Panc1 (cell line): ENCODE measurements at regions not wholly inside any gene's neighbourhood (a gene's known extent, or its start where the extent isn't known, plus 50 kb on each side); places are given as distances from the start of the nearest gene placed in this dataset.

ENCODE experiments used
- ATAC-seq: fragments of 200-7000 bp; cut with Tn5 transposase; 2 replicates; pipeline ENCODE4 v1.9.1; 2020; ENCODE audit warnings: mild to moderate bottlenecking, moderate library complexity
- BruUV-seq: library from RNA; stranded (reverse); fragments of 400-500 nt; replicated peaks from 2 replicates; lab custom pipeline; 2021; lab: Mats Ljungman, UMichigan
- CTCF ChIA-PET: fragments of 300-600 bp; sonication (Branson Sonifier 250); formaldehyde crosslinking; loops from one replicate; lab custom pipeline; 2022; ENCODE audit warnings: antibody characterized with exemption; lab: Charles Lee
- POLR2A ChIA-PET: fragments of 300-600 bp; sonication (Branson Sonifier 250); formaldehyde crosslinking; loops from one replicate; lab custom pipeline; 2022; ENCODE audit warnings: antibody characterized with exemption; lab: Charles Lee
- DNase-seq: peaks from one replicate; pipeline ENCODE4 v3.0.0-alpha.2; 2010; ENCODE audit warnings: low read depth, low spot score
- H3K27ac ChIP-seq: 2 replicates; pipeline ENCODE4 v1.5.1; 2011; ENCODE audit warnings: mild to moderate bottlenecking, low read length, inconsistent platforms
- H3K27me3 ChIP-seq: fragments of 200-500 bp; sonication (Bioruptor generic); 2 replicates; pipeline ENCODE4 v1.6.0; 2014; ENCODE audit warnings: low read length, inconsistent platforms; ENCODE audit not compliant: control insufficient read depth, insufficient read depth
- H3K36me3 ChIP-seq: fragments of 200-500 bp; sonication (Bioruptor generic); 2 replicates; pipeline ENCODE4 v1.5.1; 2014; ENCODE audit warnings: inconsistent platforms, mild to moderate bottlenecking, low read length, moderate library complexity; ENCODE audit not compliant: control insufficient read depth, insufficient read depth
- H3K4me1 ChIP-seq: 2 replicates; pipeline ENCODE4 v1.5.1; 2011; ENCODE audit warnings: inconsistent platforms, mild to moderate bottlenecking, low read length, moderate library complexity; ENCODE audit not compliant: control insufficient read depth, insufficient read depth
- H3K4me3 ChIP-seq, 2 experiments: 2 replicates each; pipeline ENCODE4 v1.5.1; 2011 to 2012; ENCODE audit warnings: low read depth in 2 of 2, low read length in 2 of 2, mild to moderate bottlenecking in 2 of 2, inconsistent platforms in 1 of 2, moderate library complexity in 1 of 2
- H3K9me3 ChIP-seq: fragments of 200-500 bp; sonication (Bioruptor generic); 2 replicates; pipeline ENCODE4 v1.5.1; 2014; ENCODE audit warnings: low read depth, mild to moderate bottlenecking, inconsistent platforms, low read length, moderate library complexity; ENCODE audit not compliant: control insufficient read depth, insufficient read depth
- POLR2AphosphoS5 ChIP-seq: IDR thresholded peaks from 2 replicates; pipeline ENCODE4 v1.6.1; 2012; ENCODE audit warnings: mild to moderate bottlenecking, low read depth, low read length, moderate library complexity
- SIN3A ChIP-seq: IDR thresholded peaks from 2 replicates; pipeline ENCODE4 v1.6.1; 2012; ENCODE audit warnings: low read depth, mild to moderate bottlenecking, low read length, moderate library complexity, borderline replicate concordance; ENCODE audit not compliant: insufficient read depth
- TCF7L2 ChIP-seq: IDR thresholded peaks from 2 replicates; pipeline ENCODE4 v1.6.1; 2011; ENCODE audit warnings: mild to moderate bottlenecking, low read depth, low read length, inconsistent platforms
- in situ Hi-C: cut with HindIII; loops from 2 replicates; pipeline ENCODE4 v1.10.0; 2016; ENCODE audit warnings: low sequenced_read_pairs, low pct_unique_long_range_greater_than_20kb
- intact Hi-C: fragments of 100-400 bp; cut with micrococcal nuclease; formaldehyde crosslinking; loops from one replicate; pipeline ENCODE4 v1.10.0; 2022; ENCODE audit not compliant: unreplicated experiment
- TF ChIP-seq, protein P1 (sequence below), 2 experiments: IDR thresholded peaks; 2 replicates each; pipeline ENCODE4 v1.6.1; 2011 to 2012; ENCODE audit warnings: low read depth in 2 of 2, control low read depth in 1 of 2, low read length in 1 of 2, mild to moderate bottlenecking in 1 of 2, moderate library complexity in 1 of 2; ENCODE audit not compliant: insufficient read depth in 1 of 2
- TF ChIP-seq, protein P2 (sequence below): fragments of 450-650 bp; IDR thresholded peaks from 2 replicates; pipeline ENCODE4 v1.5.1; 2017; ENCODE audit warnings: mild to moderate bottlenecking

DNA sequence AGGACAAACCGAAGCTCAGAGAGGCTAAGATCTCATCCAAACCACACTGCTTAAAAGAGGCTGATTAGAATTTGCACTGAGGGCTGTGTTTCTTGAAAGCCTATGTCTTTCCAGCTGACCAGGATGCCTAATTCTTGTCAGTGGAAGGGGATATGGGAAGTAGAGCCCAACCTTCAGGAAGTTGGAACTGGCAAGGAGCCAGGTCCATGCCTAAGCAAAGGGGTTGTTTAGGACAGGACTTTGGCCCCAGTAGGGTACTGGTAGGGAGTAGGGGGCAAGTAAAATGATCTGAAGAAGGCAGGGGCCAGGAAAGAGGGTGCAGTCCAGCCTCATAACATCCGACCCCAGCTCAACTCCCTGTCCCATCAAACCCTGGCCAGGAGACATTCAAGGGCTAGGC lies 130.9 kb downstream of the GAS1 start:
- ATAC-seq (no peak), DNase-seq (no peak)
- BruUV-seq, result no TSS peak
- Histone ChIP-seq H3K27ac (no peak overlapping the region), H3K4me1 (no peaks in the 10 kb centered on the region), H3K36me3 (no peaks in the 10 kb centered on the region), H3K9me3 (no peaks in the 10 kb centered on the region), H3K27me3 (no peaks in the 10 kb centered on the region), H3K4me3 (no peak overlapping the region)
- TF ChIP-seq POLR2AphosphoS5 (no peak), TCF7L2 (no peak), SIN3A (no peak)
- TF ChIP-seq, protein P1, sequence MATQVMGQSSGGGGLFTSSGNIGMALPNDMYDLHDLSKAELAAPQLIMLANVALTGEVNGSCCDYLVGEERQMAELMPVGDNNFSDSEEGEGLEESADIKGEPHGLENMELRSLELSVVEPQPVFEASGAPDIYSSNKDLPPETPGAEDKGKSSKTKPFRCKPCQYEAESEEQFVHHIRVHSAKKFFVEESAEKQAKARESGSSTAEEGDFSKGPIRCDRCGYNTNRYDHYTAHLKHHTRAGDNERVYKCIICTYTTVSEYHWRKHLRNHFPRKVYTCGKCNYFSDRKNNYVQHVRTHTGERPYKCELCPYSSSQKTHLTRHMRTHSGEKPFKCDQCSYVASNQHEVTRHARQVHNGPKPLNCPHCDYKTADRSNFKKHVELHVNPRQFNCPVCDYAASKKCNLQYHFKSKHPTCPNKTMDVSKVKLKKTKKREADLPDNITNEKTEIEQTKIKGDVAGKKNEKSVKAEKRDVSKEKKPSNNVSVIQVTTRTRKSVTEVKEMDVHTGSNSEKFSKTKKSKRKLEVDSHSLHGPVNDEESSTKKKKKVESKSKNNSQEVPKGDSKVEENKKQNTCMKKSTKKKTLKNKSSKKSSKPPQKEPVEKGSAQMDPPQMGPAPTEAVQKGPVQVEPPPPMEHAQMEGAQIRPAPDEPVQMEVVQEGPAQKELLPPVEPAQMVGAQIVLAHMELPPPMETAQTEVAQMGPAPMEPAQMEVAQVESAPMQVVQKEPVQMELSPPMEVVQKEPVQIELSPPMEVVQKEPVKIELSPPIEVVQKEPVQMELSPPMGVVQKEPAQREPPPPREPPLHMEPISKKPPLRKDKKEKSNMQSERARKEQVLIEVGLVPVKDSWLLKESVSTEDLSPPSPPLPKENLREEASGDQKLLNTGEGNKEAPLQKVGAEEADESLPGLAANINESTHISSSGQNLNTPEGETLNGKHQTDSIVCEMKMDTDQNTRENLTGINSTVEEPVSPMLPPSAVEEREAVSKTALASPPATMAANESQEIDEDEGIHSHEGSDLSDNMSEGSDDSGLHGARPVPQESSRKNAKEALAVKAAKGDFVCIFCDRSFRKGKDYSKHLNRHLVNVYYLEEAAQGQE (IDR thresholded peaks at IDR 0.05; ENCODE audit: insufficient read depth in 1 of 2, low read depth in 2 of 2, low read length in 1 of 2), result no peak
- TF ChIP-seq, protein P2, sequence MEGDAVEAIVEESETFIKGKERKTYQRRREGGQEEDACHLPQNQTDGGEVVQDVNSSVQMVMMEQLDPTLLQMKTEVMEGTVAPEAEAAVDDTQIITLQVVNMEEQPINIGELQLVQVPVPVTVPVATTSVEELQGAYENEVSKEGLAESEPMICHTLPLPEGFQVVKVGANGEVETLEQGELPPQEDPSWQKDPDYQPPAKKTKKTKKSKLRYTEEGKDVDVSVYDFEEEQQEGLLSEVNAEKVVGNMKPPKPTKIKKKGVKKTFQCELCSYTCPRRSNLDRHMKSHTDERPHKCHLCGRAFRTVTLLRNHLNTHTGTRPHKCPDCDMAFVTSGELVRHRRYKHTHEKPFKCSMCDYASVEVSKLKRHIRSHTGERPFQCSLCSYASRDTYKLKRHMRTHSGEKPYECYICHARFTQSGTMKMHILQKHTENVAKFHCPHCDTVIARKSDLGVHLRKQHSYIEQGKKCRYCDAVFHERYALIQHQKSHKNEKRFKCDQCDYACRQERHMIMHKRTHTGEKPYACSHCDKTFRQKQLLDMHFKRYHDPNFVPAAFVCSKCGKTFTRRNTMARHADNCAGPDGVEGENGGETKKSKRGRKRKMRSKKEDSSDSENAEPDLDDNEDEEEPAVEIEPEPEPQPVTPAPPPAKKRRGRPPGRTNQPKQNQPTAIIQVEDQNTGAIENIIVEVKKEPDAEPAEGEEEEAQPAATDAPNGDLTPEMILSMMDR, result no peak
- in situ Hi-C loops, result no loop called here
- POLR2A ChIA-PET, result no interaction called here
- intact Hi-C loops, result no loop called here
- CTCF ChIA-PET, result interaction anchor here (0.6 kb wide), 1 partner anchor 9 kb away, joined by 3 read pairs; no protein-coding TSS in a partner anchor

DNA sequence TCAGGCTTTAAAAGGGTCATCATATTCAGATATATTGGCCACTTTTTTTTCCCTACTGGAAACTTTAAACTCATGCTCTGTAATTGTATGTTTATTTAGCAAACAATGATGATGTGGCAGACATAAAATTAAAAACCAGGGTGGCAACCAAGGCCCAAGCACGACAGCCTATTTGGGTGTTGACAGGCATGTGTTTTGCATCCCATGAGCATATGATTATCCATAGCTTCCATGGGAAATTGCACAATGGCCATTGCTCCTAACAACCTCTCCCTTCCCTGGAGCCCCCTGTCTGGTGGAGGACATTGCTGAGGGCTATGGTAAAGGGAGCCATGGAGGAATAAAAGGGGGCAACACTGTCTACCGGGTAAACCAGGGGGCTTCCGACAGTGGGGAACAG lies 134.7 kb downstream of the GAS1 start:
- no TSS peak for BruUV-seq
- POLR2A ChIA-PET, result no interaction called here
- Histone ChIP-seq H3K36me3 (no peaks in the 10 kb centered on the region), H3K27ac (no peak overlapping the region), H3K4me3 (no peak overlapping the region), H3K27me3 (no peaks in the 10 kb centered on the region), H3K9me3 (no peaks in the 10 kb centered on the region), H3K4me1 (no peaks in the 10 kb centered on the region)
- CTCF ChIA-PET, result interaction anchor here (0.5 kb wide), 1 partner anchor 294 kb away, joined by 7 read pairs; no protein-coding TSS in a partner anchor
- DNase-seq (no peak), ATAC-seq (no peak)
- intact Hi-C loops, result no loop called here
- TF ChIP-seq SIN3A (no peak), TCF7L2 (no peak), POLR2AphosphoS5 (no peak)
- TF ChIP-seq, protein P2, result no peak
- TF ChIP-seq, protein P1 (IDR thresholded peaks at IDR 0.05; ENCODE audit: insufficient read depth in 1 of 2, low read depth in 2 of 2, low read length in 1 of 2), result no peak
- in situ Hi-C loops, result no loop called here
